H54 (cell line): ENCODE measurements at regions not wholly inside any gene's neighbourhood (a gene's known extent, or its start where the extent isn't known, plus 50 kb on each side); places are given as distances from the start of the nearest gene placed in this dataset.
"Not testable (repeated sequence)": the region's sequence is repeated elsewhere in the genome, so short reads cannot be mapped to it uniquely, and the experiment has no call there.

Source experiments
- DNase-seq: peaks from one replicate; pipeline ENCODE4 v3.0.0; 2011; ENCODE audit warnings: low spot score, mixed read lengths; ENCODE audit not compliant: insufficient read length
- FAIRE-seq: peaks from 3 replicates; lab custom pipeline; 2011; peaks lifted over from hg19 to GRCh38; lab: Jason Lieb, UNC
- POLR2A ChIP-seq: IDR thresholded peaks from 2 replicates; pipeline ENCODE4 v1.6.1; 2011; ENCODE audit warnings: low read depth, mild to moderate bottlenecking, low read length

- FAIRE-seq (no peak), DNase-seq (no peak)
- no peak for TF ChIP-seq POLR2A
Observed at GRCh38 chr20:53866794-53867740, 203.3 kb downstream of the BCAS1 start.

GRCh38 chr20:53865901-53866793 lies 204.2 kb downstream of the BCAS1 start:
- peak; percentile 18 for DNase-seq
- 0 out of 2 replicates have a peak, but pooled peaks have one; percentile 10 for TF ChIP-seq POLR2A
- no peak for FAIRE-seq

- DNase-seq, FAIRE-seq: not testable (repeated sequence)
Observed at GRCh38 chr20:53864765-53865683, 205.4 kb downstream of the BCAS1 start.

- FAIRE-seq, DNase-seq: not testable (repeated sequence)
Observed at GRCh38 chr20:53863923-53864641, 206.3 kb downstream of the BCAS1 start.

GRCh38 chr20:53863535-53863922 lies 206.9 kb downstream of the BCAS1 start:
- not testable (repeated sequence) for DNase-seq, FAIRE-seq

- DNase-seq, FAIRE-seq: not testable (repeated sequence)
Observed at GRCh38 chr20:53863039-53863438, 207.4 kb downstream of the BCAS1 start.

GRCh38 chr20:53862490-53862889 lies 207.9 kb downstream of the BCAS1 start:
- not testable (repeated sequence) for DNase-seq, FAIRE-seq

- FAIRE-seq, DNase-seq: not testable (repeated sequence)
Observed at GRCh38 chr20:53862136-53862397, 208.3 kb downstream of the BCAS1 start.

GRCh38 chr20:53859684-53860083 lies 210.7 kb downstream of the BCAS1 start:
- DNase-seq = no peak
- no peak for FAIRE-seq
- no peak for TF ChIP-seq POLR2A

GRCh38 chr20:53859009-53859408 lies 211.4 kb downstream of the BCAS1 start:
- FAIRE-seq, DNase-seq: not testable (repeated sequence)

GRCh38 chr20:53858516-53858915 lies 211.9 kb downstream of the BCAS1 start:
- not testable (repeated sequence) for DNase-seq, FAIRE-seq

GRCh38 chr20:53857723-53858236 lies 212.6 kb downstream of the BCAS1 start:
- FAIRE-seq (no peak), DNase-seq (no peak)
- no peak for TF ChIP-seq POLR2A
